Stimulated activated CD8-positive, alpha-beta memory T cell treated with anti-CD3 and anti-CD28 coated beads, Interleukin-4, amount 100 ng/mL, for 48 hours (primary cell): ENCODE measurements at regions not wholly inside any gene's neighbourhood (a gene's known extent, or its start where the extent isn't known, plus 50 kb on each side); places are given as distances from the start of the nearest gene placed in this dataset.

Source experiments
- DNase-seq: peaks from one replicate; pipeline ENCODE4 v3.0.0-alpha.2; 2020

DNA sequence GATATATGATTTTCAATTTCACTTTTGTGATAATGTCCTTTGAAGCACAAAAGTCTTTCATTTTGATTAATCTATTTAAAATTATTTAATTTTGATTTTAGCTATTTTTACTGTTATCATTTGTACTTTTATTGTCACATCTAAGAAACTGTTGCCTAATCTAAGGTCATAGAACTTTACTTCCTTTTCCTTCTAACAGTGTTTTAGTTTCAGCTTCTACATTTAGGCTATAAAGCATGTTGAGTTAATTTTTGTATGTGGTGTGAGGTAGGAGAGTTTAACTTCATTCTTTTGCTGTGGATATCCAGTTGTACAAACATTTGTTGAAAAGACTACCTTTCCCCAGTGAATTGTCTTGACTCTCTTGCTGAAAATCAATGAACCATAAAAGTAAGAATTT, 204.5 kb downstream of the TM2D1 start:
- no peak for DNase-seq

- DNase-seq, result no peak
These were observed 205.3 kb downstream of the TM2D1 start for GRCh38 chr1:61519631-61520030.

DNA sequence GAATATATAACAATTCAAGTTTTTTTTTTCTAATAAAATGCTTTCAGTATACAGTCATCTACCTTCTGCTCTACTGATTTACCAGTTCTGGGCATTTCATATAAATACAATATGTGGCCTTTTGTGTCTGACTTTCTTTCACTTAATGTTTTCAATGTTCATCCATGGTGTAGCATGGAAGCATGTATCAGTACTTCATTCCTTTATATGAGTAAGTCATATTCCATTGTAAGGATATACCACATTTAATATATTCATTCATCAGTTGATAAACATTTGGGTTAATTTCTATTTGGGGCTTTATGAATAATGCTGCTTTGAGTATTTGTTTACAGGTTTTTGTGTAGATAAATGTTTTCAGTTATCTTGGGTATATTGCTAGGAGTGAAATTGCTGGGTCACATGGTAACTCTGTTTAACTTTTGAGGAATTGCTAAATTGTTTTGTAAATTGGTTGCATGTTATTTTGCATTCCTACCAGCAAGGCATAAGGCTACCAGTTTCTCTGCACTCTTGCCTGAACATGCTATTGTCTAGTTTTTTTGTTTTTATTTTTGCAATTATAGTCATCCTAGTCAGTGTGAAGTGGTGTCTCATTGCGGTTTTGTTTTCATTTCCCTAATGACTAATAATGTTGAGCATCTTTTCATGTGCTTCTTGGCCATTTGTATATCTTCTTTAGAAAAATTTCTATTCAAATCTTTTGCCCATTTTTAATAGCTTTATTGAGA, 206.1 kb downstream of the TM2D1 start:
- DNase-seq, result no peak

- DNase-seq, result no peak
These were observed 207.6 kb downstream of the TM2D1 start for GRCh38 chr1:61517345-61517744.

GRCh38 chr1:61515096-61515495, 209.8 kb downstream of the TM2D1 start:
- no peak for DNase-seq
